HEK293 (cell line): ENCODE measurements at regions not wholly inside any gene's neighbourhood (a gene's known extent, or its start where the extent isn't known, plus 50 kb on each side); places are given as distances from the start of the nearest gene placed in this dataset.

Experiments
- CTCF ChIA-PET: fragments of 350-600 bp; formaldehyde crosslinking; extraction: SDS; loops from one replicate; lab custom pipeline; 2021; ENCODE audit warnings: antibody characterized with exemption; lab: Yijun Ruan, JAX
- POLR2A ChIA-PET: fragments of 300-600 bp; formaldehyde crosslinking; extraction: SDS; loops from one replicate; lab custom pipeline; 2020; ENCODE audit warnings: antibody characterized with exemption, inconsistent platforms; lab: Yijun Ruan, JAX
- H3K27ac ChIP-seq: fragments of 200-500 bp; sonication (Bioruptor generic); 2 replicates; pipeline ENCODE4 v1.5.1; 2014; ENCODE audit warnings: low read depth, low read length, control low read depth, inconsistent platforms; ENCODE audit errors: extremely low read depth
- H3K36me3 ChIP-seq, 2 experiments: fragments of 200-500 bp in 1 of 2; sonication (Bioruptor generic) in 1 of 2; 1 replicate in 1 of 2; 2 replicates in 1 of 2; pipeline ENCODE4 v1.5.1; 2014 to 2017; ENCODE audit warnings: inconsistent platforms in 2 of 2, low read length in 2 of 2; ENCODE audit not compliant: control insufficient read depth in 2 of 2, insufficient read depth in 1 of 2
- H3K4me1 ChIP-seq: fragments of 200-500 bp; sonication (Bioruptor generic); 2 replicates; pipeline ENCODE4 v1.5.1; 2014; ENCODE audit warnings: mild to moderate bottlenecking, low read length, inconsistent platforms; ENCODE audit not compliant: control insufficient read depth, insufficient read depth
- H3K4me3 ChIP-seq: 2 replicates; pipeline ENCODE4 v1.5.1; 2011; ENCODE audit warnings: low read depth, mild to moderate bottlenecking, control low read depth, low read length, moderate library complexity
- H3K9me3 ChIP-seq: fragments of 200-500 bp; sonication (Bioruptor generic); 2 replicates; pipeline ENCODE4 v1.5.1; 2014; ENCODE audit warnings: low read depth, low read length, inconsistent platforms; ENCODE audit not compliant: control insufficient read depth, insufficient read depth
- BCL11B ChIP-seq: fragments of 450-650 bp; formaldehyde crosslinking; IDR thresholded peaks from 2 replicates; pipeline ENCODE4 v1.5.1; 2016; ENCODE audit warnings: low read depth, missing biosample characterization, missing genetic modification characterization
- GFI1B ChIP-seq: fragments of 450-650 bp; formaldehyde crosslinking; IDR thresholded peaks from 2 replicates; pipeline ENCODE4 v1.5.1; 2016; ENCODE audit warnings: missing biosample characterization, missing genetic modification characterization
- KLF9 ChIP-seq: fragments of 450-650 bp; formaldehyde crosslinking; IDR thresholded peaks from 2 replicates; pipeline ENCODE4 v1.5.1; 2016; ENCODE audit warnings: missing biosample characterization, missing genetic modification characterization, low read depth
- PRDM1 ChIP-seq: fragments of 450-650 bp; formaldehyde crosslinking; IDR thresholded peaks from 2 replicates; pipeline ENCODE4; 2016; ENCODE audit warnings: missing biosample characterization, missing genetic modification characterization
- RBAK ChIP-seq: fragments of 450-650 bp; formaldehyde crosslinking; IDR thresholded peaks from 2 replicates; pipeline ENCODE4 v1.5.1; 2016; ENCODE audit warnings: missing biosample characterization, missing genetic modification characterization
- SALL2 ChIP-seq: fragments of 450-650 bp; formaldehyde crosslinking; IDR thresholded peaks from 2 replicates; pipeline ENCODE4 v1.5.0; 2017; ENCODE audit warnings: missing biosample characterization, mild to moderate bottlenecking, missing genetic modification characterization, borderline replicate concordance
- TRIM28 ChIP-seq: IDR thresholded peaks from 2 replicates; pipeline ENCODE4 v1.6.1; 2011; ENCODE audit warnings: low read length, control low read depth, borderline replicate concordance
- ZBTB21 ChIP-seq: fragments of 450-650 bp; formaldehyde crosslinking; IDR thresholded peaks from 2 replicates; pipeline ENCODE4 v1.5.1; 2017; ENCODE audit warnings: missing biosample characterization, missing genetic modification characterization
- ZBTB48 ChIP-seq: fragments of 450-650 bp; formaldehyde crosslinking; IDR thresholded peaks from 2 replicates; pipeline ENCODE4 v1.5.1; 2016; ENCODE audit warnings: missing biosample characterization, missing genetic modification characterization
- ZBTB8A ChIP-seq: fragments of 450-650 bp; formaldehyde crosslinking; IDR thresholded peaks from 2 replicates; pipeline ENCODE4 v1.5.1; 2016; ENCODE audit warnings: missing biosample characterization, missing genetic modification characterization
- ZIC2 ChIP-seq: fragments of 450-650 bp; formaldehyde crosslinking; IDR thresholded peaks from 2 replicates; pipeline ENCODE4 v1.5.1; 2016; ENCODE audit warnings: missing biosample characterization, missing genetic modification characterization
- ZNF10 ChIP-seq: fragments of 450-650 bp; formaldehyde crosslinking; IDR thresholded peaks from 2 replicates; pipeline ENCODE4 v1.5.1; 2017; ENCODE audit warnings: missing biosample characterization, missing genetic modification characterization
- ZNF174 ChIP-seq: fragments of 450-650 bp; formaldehyde crosslinking; IDR thresholded peaks from 2 replicates; pipeline ENCODE4 v1.5.0; 2017; ENCODE audit warnings: missing biosample characterization, mild to moderate bottlenecking, missing genetic modification characterization
- ZNF324 ChIP-seq: fragments of 450-650 bp; formaldehyde crosslinking; IDR thresholded peaks from 2 replicates; pipeline ENCODE4 v1.5.1; 2016; ENCODE audit warnings: missing biosample characterization, missing genetic modification characterization
- ZNF335 ChIP-seq: fragments of 450-650 bp; formaldehyde crosslinking; conservative IDR thresholded peaks from 2 replicates; pipeline ENCODE4 v1.5.1; 2016; ENCODE audit warnings: missing biosample characterization, missing genetic modification characterization
- ZNF350 ChIP-seq: fragments of 450-650 bp; formaldehyde crosslinking; IDR thresholded peaks from 2 replicates; pipeline ENCODE4 v1.5.0; 2017; ENCODE audit warnings: missing biosample characterization, mild to moderate bottlenecking, missing genetic modification characterization
- ZNF354C ChIP-seq: fragments of 450-650 bp; formaldehyde crosslinking; IDR thresholded peaks from 2 replicates; pipeline ENCODE4 v1.5.1; 2016; ENCODE audit warnings: missing biosample characterization, missing genetic modification characterization, low read depth, borderline replicate concordance
- ZNF404 ChIP-seq: fragments of 450-650 bp; formaldehyde crosslinking; IDR thresholded peaks from 2 replicates; pipeline ENCODE4 v1.5.1; 2017; ENCODE audit warnings: missing biosample characterization, missing genetic modification characterization
- ZNF416 ChIP-seq: fragments of 450-650 bp; formaldehyde crosslinking; IDR thresholded peaks from 2 replicates; pipeline ENCODE4 v1.5.1; 2016; ENCODE audit warnings: missing biosample characterization, missing genetic modification characterization
- ZNF501 ChIP-seq: fragments of 450-650 bp; formaldehyde crosslinking; IDR thresholded peaks from 2 replicates; pipeline ENCODE4 v1.5.1; 2016; ENCODE audit warnings: missing biosample characterization, missing genetic modification characterization
- ZNF544 ChIP-seq: fragments of 450-650 bp; formaldehyde crosslinking; IDR thresholded peaks from 2 replicates; pipeline ENCODE4 v1.5.0; 2017; ENCODE audit warnings: missing biosample characterization, missing genetic modification characterization
- ZNF555 ChIP-seq: fragments of 450-650 bp; formaldehyde crosslinking; conservative IDR thresholded peaks from 2 replicates; pipeline ENCODE4 v1.5.1; 2017; ENCODE audit warnings: missing biosample characterization, mild to moderate bottlenecking, missing genetic modification characterization, inconsistent platforms
- ZNF560 ChIP-seq: fragments of 450-650 bp; formaldehyde crosslinking; IDR thresholded peaks from 2 replicates; pipeline ENCODE4 v1.5.1; 2017; ENCODE audit warnings: missing biosample characterization, missing genetic modification characterization, borderline replicate concordance
- ZNF596 ChIP-seq: fragments of 450-650 bp; IDR thresholded peaks from 2 replicates; pipeline ENCODE4 v1.5.0; 2018; ENCODE audit warnings: missing biosample characterization, mild to moderate bottlenecking, missing genetic modification characterization, moderate library complexity
- ZNF624 ChIP-seq: fragments of 450-650 bp; formaldehyde crosslinking; IDR thresholded peaks from 2 replicates; pipeline ENCODE4 v1.5.1; 2017; ENCODE audit warnings: missing biosample characterization, missing genetic modification characterization
- ZNF701 ChIP-seq: fragments of 450-650 bp; formaldehyde crosslinking; IDR thresholded peaks from 2 replicates; pipeline ENCODE4 v1.5.1; 2016; ENCODE audit warnings: missing biosample characterization, missing genetic modification characterization
- ZNF747 ChIP-seq: fragments of 450-650 bp; formaldehyde crosslinking; IDR thresholded peaks from 2 replicates; pipeline ENCODE4 v1.5.1; 2016; ENCODE audit warnings: missing biosample characterization, missing genetic modification characterization
- ZNF76 ChIP-seq: fragments of 450-650 bp; formaldehyde crosslinking; IDR thresholded peaks from 2 replicates; pipeline ENCODE4; 2016; ENCODE audit warnings: low read depth, missing biosample characterization, missing genetic modification characterization, borderline replicate concordance
- TF ChIP-seq, protein P1 (sequence below): fragments of 450-650 bp; formaldehyde crosslinking; IDR thresholded peaks from 2 replicates; pipeline ENCODE4 v1.5.1; 2016; ENCODE audit warnings: missing biosample characterization, missing genetic modification characterization
- TF ChIP-seq, protein P2 (sequence below): fragments of 450-650 bp; formaldehyde crosslinking; IDR thresholded peaks from 2 replicates; pipeline ENCODE4 v1.5.1; 2016; ENCODE audit warnings: missing biosample characterization, missing genetic modification characterization

DNA sequence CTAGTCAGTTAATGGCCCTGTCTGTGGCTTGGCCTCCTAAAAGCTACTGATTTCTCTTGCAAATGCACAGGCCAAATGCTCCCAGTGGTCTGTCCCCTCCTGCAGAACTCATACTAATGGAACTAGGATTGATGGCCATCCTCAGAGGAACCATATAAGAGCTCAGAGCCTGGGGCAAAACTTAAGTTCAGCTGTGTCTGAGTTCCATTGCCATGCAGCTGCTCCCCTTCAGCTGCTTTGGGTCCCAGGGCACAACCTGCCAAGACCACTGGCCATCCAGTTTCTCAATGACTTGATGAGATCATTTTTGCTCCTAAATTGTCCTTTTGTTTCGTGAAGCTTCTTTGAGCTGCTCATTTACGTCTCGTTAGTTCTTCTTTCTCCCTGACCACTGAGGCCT is 529.5 kb upstream of the TBL1XR1 start (continued):
- TF ChIP-seq ZNF624 (no peak), ZBTB21 (tag by site-specific recombination) (no peak), ZNF324 (tag by site-specific recombination) (no peak), BCL11B (tag by site-specific recombination) (no peak), ZNF76 (tag by site-specific recombination) (no peak), TRIM28 (no peak), ZNF555 (tag by site-specific recombination) (no peak), ZNF404 (tag by site-specific recombination) (no peak), ZNF560 (tag by site-specific recombination) (no peak), ZNF501 (tag by site-specific recombination) (no peak), ZNF174 (tag by site-specific recombination) (no peak)
- TF ChIP-seq, protein P1, sequence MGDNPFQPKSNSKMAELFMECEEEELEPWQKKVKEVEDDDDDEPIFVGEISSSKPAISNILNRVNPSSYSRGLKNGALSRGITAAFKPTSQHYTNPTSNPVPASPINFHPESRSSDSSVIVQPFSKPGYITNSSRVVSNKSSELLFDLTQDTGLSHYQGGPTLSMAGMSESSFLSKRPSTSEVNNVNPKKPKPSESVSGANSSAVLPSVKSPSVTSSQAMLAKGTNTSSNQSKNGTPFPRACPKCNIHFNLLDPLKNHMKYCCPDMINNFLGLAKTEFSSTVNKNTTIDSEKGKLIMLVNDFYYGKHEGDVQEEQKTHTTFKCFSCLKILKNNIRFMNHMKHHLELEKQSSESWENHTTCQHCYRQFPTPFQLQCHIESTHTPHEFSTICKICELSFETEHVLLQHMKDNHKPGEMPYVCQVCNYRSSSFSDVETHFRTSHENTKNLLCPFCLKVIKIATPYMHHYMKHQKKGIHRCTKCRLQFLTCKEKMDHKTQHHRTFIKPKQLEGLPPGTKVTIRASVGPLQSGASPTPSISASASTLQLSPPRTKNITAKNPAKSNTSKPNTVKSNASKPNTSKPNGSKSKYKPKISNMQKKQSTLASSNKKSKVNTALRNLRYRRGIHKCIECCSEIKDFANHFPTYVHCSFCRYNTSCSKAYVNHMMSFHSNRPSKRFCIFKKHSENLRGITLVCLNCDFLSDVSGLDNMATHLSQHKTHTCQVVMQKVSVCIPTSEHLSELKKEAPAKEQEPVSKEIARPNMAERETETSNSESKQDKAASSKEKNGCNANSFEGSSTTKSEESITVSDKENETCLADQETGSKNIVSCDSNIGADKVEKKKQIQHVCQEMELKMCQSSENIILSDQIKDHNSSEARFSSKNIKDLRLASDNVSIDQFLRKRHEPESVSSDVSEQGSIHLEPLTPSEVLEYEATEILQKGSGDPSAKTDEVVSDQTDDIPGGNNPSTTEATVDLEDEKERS, result no peak

DNA sequence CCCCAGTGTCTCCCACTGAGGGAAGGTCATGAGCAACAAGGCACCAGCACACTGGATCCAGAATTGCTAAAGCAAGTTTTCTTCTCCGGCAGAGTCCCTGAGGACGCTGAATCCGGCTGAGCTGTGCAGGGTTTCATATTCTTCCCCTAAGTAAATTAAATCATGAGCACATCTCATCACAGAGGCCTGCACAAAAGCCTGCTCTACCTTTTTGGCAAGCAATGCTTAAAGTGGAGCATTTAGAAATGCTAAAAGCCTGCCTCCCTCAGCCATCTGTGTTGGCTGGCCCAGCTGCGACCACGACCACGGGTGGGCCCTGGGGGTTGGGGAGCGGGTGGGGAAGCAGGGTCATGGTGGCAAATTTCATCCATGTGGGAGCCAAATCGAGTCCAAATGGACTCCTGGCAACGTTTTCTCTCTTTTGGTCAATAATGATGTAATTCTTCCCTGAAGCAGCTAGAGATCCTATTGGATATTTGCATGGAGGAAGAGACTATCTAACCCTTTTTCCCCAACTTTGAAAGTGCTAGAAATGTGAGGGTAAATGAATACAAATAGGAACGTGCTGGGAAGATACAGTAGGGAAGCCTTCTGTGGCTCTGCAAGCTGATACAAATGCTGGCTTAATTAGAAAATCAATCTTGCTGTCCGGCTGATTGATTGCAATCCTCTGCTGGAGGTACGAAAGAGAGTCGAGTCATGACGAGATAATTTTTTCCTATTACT is 532.8 kb upstream of the TBL1XR1 start:
- Histone ChIP-seq H3K4me3 (no peak overlapping the region), H3K36me3 (no peaks in the 10 kb centered on the region), H3K27ac (no peak overlapping the region), H3K9me3 (no peaks in the 10 kb centered on the region), H3K4me1 (no peaks in the 10 kb centered on the region)
- TF ChIP-seq ZNF544 (tag by site-specific recombination) (no peak), ZNF596 (tag by site-specific recombination) (no peak)
- CTCF ChIA-PET, result interaction anchor here (0.7 kb wide), 1 partner anchor 48 kb away, joined by 3 read pairs; no protein-coding TSS in a partner anchor
- POLR2A ChIA-PET, result interaction anchor here (0.5 kb wide), 1 partner anchor 17 kb away, joined by 4 read pairs; no protein-coding TSS in a partner anchor

DNA sequence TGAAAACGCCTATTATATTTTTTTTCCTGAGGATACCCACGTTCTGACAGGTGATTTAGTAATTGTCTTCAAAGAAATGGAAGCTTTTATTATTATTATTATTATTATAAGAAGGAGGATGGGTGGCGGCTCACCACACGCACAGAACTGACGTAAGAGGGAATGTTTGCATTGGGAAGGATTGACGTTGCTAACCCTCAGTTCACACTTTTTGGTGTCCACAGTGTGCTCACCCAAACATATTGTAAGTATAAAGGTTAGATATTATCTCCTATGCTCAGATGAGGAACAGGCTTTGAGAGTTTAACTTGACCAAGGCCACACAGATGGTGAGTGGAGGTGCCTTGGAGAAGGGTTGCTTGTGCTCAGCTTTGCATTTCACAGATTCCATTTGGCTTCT is 533.5 kb upstream of the TBL1XR1 start:
- H3K36me3 ChIP-seq, result no peaks in the 10 kb centered on the region
- H3K27ac ChIP-seq, result no peak overlapping the region
- ChIA-PET POLR2A (no interaction called here), CTCF (interaction anchor here (0.6 kb wide), 1 partner anchor 33 kb away, joined by 3 read pairs; no protein-coding TSS in a partner anchor)
- no peak overlapping the region for H3K4me3 ChIP-seq
- H3K9me3 ChIP-seq, result no peaks in the 10 kb centered on the region
- no peaks in the 10 kb centered on the region for H3K4me1 ChIP-seq
- TF ChIP-seq, protein P2, sequence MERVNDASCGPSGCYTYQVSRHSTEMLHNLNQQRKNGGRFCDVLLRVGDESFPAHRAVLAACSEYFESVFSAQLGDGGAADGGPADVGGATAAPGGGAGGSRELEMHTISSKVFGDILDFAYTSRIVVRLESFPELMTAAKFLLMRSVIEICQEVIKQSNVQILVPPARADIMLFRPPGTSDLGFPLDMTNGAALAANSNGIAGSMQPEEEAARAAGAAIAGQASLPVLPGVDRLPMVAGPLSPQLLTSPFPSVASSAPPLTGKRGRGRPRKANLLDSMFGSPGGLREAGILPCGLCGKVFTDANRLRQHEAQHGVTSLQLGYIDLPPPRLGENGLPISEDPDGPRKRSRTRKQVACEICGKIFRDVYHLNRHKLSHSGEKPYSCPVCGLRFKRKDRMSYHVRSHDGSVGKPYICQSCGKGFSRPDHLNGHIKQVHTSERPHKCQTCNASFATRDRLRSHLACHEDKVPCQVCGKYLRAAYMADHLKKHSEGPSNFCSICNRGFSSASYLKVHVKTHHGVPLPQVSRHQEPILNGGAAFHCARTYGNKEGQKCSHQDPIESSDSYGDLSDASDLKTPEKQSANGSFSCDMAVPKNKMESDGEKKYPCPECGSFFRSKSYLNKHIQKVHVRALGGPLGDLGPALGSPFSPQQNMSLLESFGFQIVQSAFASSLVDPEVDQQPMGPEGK (tag by site-specific recombination), result no peak
- TF ChIP-seq ZNF701 (tag by site-specific recombination) (no peak), KLF9 (no peak), ZNF10 (no peak), SALL2 (no peak), ZNF747 (tag by site-specific recombination) (no peak), PRDM1 (tag by site-specific recombination) (no peak), ZNF416 (no peak), ZNF354C (tag by site-specific recombination) (no peak), GFI1B (tag by site-specific recombination) (no peak), RBAK (tag by site-specific recombination) (no peak), ZBTB8A (tag by site-specific recombination) (no peak), ZNF350 (tag by site-specific recombination) (no peak), ZBTB48 (tag by site-specific recombination) (no peak), ZIC2 (tag by site-specific recombination) (no peak), ZNF335 (tag by site-specific recombination) (no peak)
